IMR-90 (cell line): ENCODE measurements at regions not wholly inside any gene's neighbourhood (a gene's known extent, or its start where the extent isn't known, plus 50 kb on each side); places are given as distances from the start of the nearest gene placed in this dataset.

ENCODE experiments used
- ATAC-seq: fragments of 200-7000 bp; cut with Tn5 transposase; 2 replicates; pipeline ENCODE4 v1.9.1; 2020; ENCODE audit warnings: low read depth, mild to moderate bottlenecking, moderate library complexity
- BruUV-seq: library from RNA; stranded (reverse); fragments of 400-500 nt; replicated peaks from 2 replicates; lab custom pipeline; 2021; lab: Mats Ljungman, UMichigan
- CTCF ChIA-PET: fragments of 300-600 bp; formaldehyde crosslinking; extraction: SDS; loops from one replicate; lab custom pipeline; 2021; ENCODE audit warnings: antibody characterized with exemption; lab: Yijun Ruan, JAX
- POLR2A ChIA-PET: fragments of 300-600 bp; sonication (Branson Sonifier 250); formaldehyde crosslinking; loops from one replicate; lab custom pipeline; 2022; ENCODE audit warnings: antibody characterized with exemption; ENCODE audit not compliant: unreplicated experiment; lab: Charles Lee
- DNase-seq: peaks from one replicate; pipeline ENCODE4 v3.0.0; 2013
- H2AFZ ChIP-seq: replicated peaks from 2 replicates; pipeline ENCODE3; 2013; ENCODE audit warnings: low read length, mild to moderate bottlenecking; ENCODE audit not compliant: poor library complexity
- H2AK5ac ChIP-seq: 2 replicates; pipeline ENCODE4 v1.6.1; 2013; ENCODE audit warnings: low read depth, low read length, inconsistent platforms
- H2AK9ac ChIP-seq: replicated peaks from 2 replicates; pipeline ENCODE3; 2013; ENCODE audit warnings: mild to moderate bottlenecking, low read depth, low read length, moderate library complexity; ENCODE audit not compliant: poor library complexity
- H2BK120ac ChIP-seq: 2 replicates; pipeline ENCODE4 v1.6.1; 2013; ENCODE audit warnings: low read depth, low read length, inconsistent platforms
- H2BK15ac ChIP-seq: 3 replicates; pipeline ENCODE4 v1.6.1; 2013; ENCODE audit warnings: low read depth, low read length, inconsistent platforms
- H2BK20ac ChIP-seq: 2 replicates; pipeline ENCODE4 v1.6.1; 2013; ENCODE audit warnings: low read depth, mild to moderate bottlenecking, inconsistent platforms, low read length, moderate library complexity
- H2BK5ac ChIP-seq: 2 replicates; pipeline ENCODE4 v1.6.1; 2013; ENCODE audit warnings: mild to moderate bottlenecking, low read depth, low read length, inconsistent platforms; ENCODE audit not compliant: poor library complexity, severe bottlenecking
- H3K14ac ChIP-seq: replicated peaks from 2 replicates; pipeline ENCODE4 v1.6.1; 2013; ENCODE audit warnings: low read depth, low read length, inconsistent platforms
- H3K18ac ChIP-seq: 2 replicates; pipeline ENCODE4 v1.6.1; 2013; ENCODE audit warnings: low read depth, low read length, control low read depth
- H3K23ac ChIP-seq: 2 replicates; pipeline ENCODE4 v1.6.1; 2013; ENCODE audit warnings: low read depth, low read length, inconsistent platforms
- H3K27ac ChIP-seq: 2 replicates; pipeline ENCODE4 v1.5.1; 2013; ENCODE audit warnings: mild to moderate bottlenecking, control low read depth, low read length; ENCODE audit not compliant: insufficient read depth
- H3K27me3 ChIP-seq: 2 replicates; pipeline ENCODE4 v1.6.1; 2013; ENCODE audit warnings: low read length; ENCODE audit not compliant: control insufficient read depth, insufficient read depth
- H3K36me3 ChIP-seq: 2 replicates; pipeline ENCODE4 v1.6.1; 2013; ENCODE audit warnings: low read length, mixed read lengths; ENCODE audit not compliant: control insufficient read depth, insufficient read depth
- H3K4ac ChIP-seq: 2 replicates; pipeline ENCODE4 v1.6.1; 2013; ENCODE audit warnings: low read depth, low read length, inconsistent platforms
- H3K4me1 ChIP-seq: 2 replicates; pipeline ENCODE4 v1.6.1; 2013; ENCODE audit warnings: low read length, mixed read lengths; ENCODE audit not compliant: control insufficient read depth, insufficient read depth
- H3K4me2 ChIP-seq: 2 replicates; pipeline ENCODE4 v1.6.1; 2013; ENCODE audit warnings: low read depth, mild to moderate bottlenecking, control low read depth, low read length, moderate library complexity
- H3K4me3 ChIP-seq: 2 replicates; pipeline ENCODE4 v1.5.1; 2013; ENCODE audit warnings: low read depth, mild to moderate bottlenecking, control low read depth, low read length, moderate library complexity; ENCODE audit not compliant: insufficient read depth
- H3K56ac ChIP-seq: 2 replicates; pipeline ENCODE4 v1.6.1; 2013; ENCODE audit warnings: low read length, inconsistent platforms; ENCODE audit not compliant: insufficient read depth; ENCODE audit errors: extremely low read depth
- H3K79me1 ChIP-seq, 2 experiments: 2 replicates each; pipeline ENCODE4 v1.6.1; 2013; ENCODE audit warnings: low read length in 2 of 2, inconsistent platforms in 1 of 2, low read depth in 1 of 2
- H3K9ac ChIP-seq: 2 replicates; pipeline ENCODE4 v1.6.1; 2013; ENCODE audit warnings: low read depth, low read length, control low read depth
- H3K9me1 ChIP-seq: 2 replicates; pipeline ENCODE4 v1.6.1; 2013; ENCODE audit warnings: low read length, inconsistent platforms; ENCODE audit not compliant: insufficient read depth
- H3K9me3 ChIP-seq: 2 replicates; pipeline ENCODE4 v1.6.1; 2013; ENCODE audit warnings: low read length; ENCODE audit not compliant: control insufficient read depth, insufficient read depth
- H4K20me1 ChIP-seq: 2 replicates; pipeline ENCODE4 v1.6.1; 2013; ENCODE audit warnings: low read length, inconsistent platforms; ENCODE audit not compliant: insufficient read depth
- H4K5ac ChIP-seq: 2 replicates; pipeline ENCODE4 v1.6.1; 2013; ENCODE audit warnings: mild to moderate bottlenecking, low read depth, low read length, control low read depth
- H4K8ac ChIP-seq, 2 experiments: 2 replicates each; pipeline ENCODE4 v1.6.1; 2013; ENCODE audit warnings: low read depth in 2 of 2, low read length in 2 of 2, control low read depth in 1 of 2, inconsistent platforms in 1 of 2
- H4K91ac ChIP-seq: 2 replicates; pipeline ENCODE4 v1.6.1; 2013; ENCODE audit warnings: low read depth, low read length, inconsistent platforms; ENCODE audit not compliant: insufficient read depth
- BHLHE40 ChIP-seq: fragments of 150-350 bp; IDR thresholded peaks from 2 replicates; pipeline ENCODE4 v1.6.1; 2016; ENCODE audit warnings: mild to moderate bottlenecking, low read depth, low read length
- CEBPB ChIP-seq: IDR thresholded peaks from 2 replicates; pipeline ENCODE4 v1.6.1; 2012; ENCODE audit warnings: low read depth, low read length, improper control_type of control experiment
- CHD1 ChIP-seq: IDR thresholded peaks from 2 replicates; pipeline ENCODE4 v1.6.1; 2012; ENCODE audit warnings: low read depth, low read length, improper control_type of control experiment
- CTCF ChIP-seq: conservative IDR thresholded peaks from 2 replicates; pipeline ENCODE4 v1.5.1; 2012; ENCODE audit warnings: mild to moderate bottlenecking, low read depth, low read length, improper control_type of control experiment
- FOS ChIP-seq: fragments of 150-350 bp; IDR thresholded peaks from 2 replicates; pipeline ENCODE4 v1.6.1; 2016; ENCODE audit warnings: low read depth, low read length
- MAFK ChIP-seq: IDR thresholded peaks from 2 replicates; pipeline ENCODE4 v1.6.1; 2012; ENCODE audit warnings: low read depth, low read length, improper control_type of control experiment
- MAZ ChIP-seq: IDR thresholded peaks from 2 replicates; pipeline ENCODE4 v1.6.1; 2012; ENCODE audit warnings: low read depth, mild to moderate bottlenecking, low read length, improper control_type of control experiment, moderate library complexity, borderline replicate concordance
- MXI1 ChIP-seq: IDR thresholded peaks from 2 replicates; pipeline ENCODE4 v1.6.1; 2012; ENCODE audit warnings: low read depth, mild to moderate bottlenecking, low read length, moderate library complexity, borderline replicate concordance
- NFE2L2 ChIP-seq: fragments of 150-350 bp; IDR thresholded peaks from 2 replicates; pipeline ENCODE4 v1.6.1; 2016; ENCODE audit warnings: low read depth, mild to moderate bottlenecking, low read length
- POLR2A ChIP-seq: IDR thresholded peaks from 2 replicates; pipeline ENCODE4 v1.6.1; 2012; ENCODE audit warnings: mild to moderate bottlenecking, low read depth, low read length
- RAD21 ChIP-seq: IDR thresholded peaks from 2 replicates; pipeline ENCODE4 v1.6.1; 2012; ENCODE audit warnings: low read length, improper control_type of control experiment
- RCOR1 ChIP-seq: IDR thresholded peaks from 2 replicates; pipeline ENCODE4 v1.6.1; 2012; ENCODE audit warnings: mild to moderate bottlenecking, low read length, improper control_type of control experiment; ENCODE audit not compliant: insufficient replicate concordance
- RFX5 ChIP-seq: IDR thresholded peaks from 2 replicates; pipeline ENCODE4 v1.8.0; 2012; ENCODE audit warnings: low read depth, mild to moderate bottlenecking, low read length, moderate library complexity
- WGBS, 2 experiments: methylation state at CpG; one replicate each; pipeline versions ENCODE4 v1.1.5 to v1.1.7; 2013; ENCODE audit warnings: missing lambda C conversion rate in 2 of 2; ENCODE audit not compliant: insufficient read length in 1 of 2; ENCODE audit errors: extremely low coverage in 2 of 2; 5-methylcytosine and 5-hydroxymethylcytosine counted together
- dilution Hi-C: fragments of 300-500 bp; cut with HindIII; formaldehyde crosslinking; loops from one replicate; pipeline ENCODE4 v1.14.3; 2018; ENCODE audit warnings: low sequenced_read_pairs; ENCODE audit not compliant: unreplicated experiment
- in situ Hi-C: fragments of 300-500 bp; cut with MboI; formaldehyde crosslinking; loops from 3 replicates; pipeline ENCODE4 v1.14.3; 2019; ENCODE audit warnings: low sequenced_read_pairs, inconsistent platforms, mixed read lengths
- intact Hi-C: fragments of 100-400 bp; cut with micrococcal nuclease; formaldehyde crosslinking; loops from 2 replicates; pipeline ENCODE4 v1.10.0; 2022
- TF ChIP-seq, protein P1 (sequence below): fragments of 150-350 bp; IDR thresholded peaks from 2 replicates; pipeline ENCODE4 v1.6.1; 2017; ENCODE audit warnings: mild to moderate bottlenecking, antibody characterized with exemption, low read length, low read depth

GRCh38 chr14:81723956-81724355 is 190.3 kb upstream of the SEL1L start:
- DNase-seq = no peak
- POLR2A ChIA-PET = no interaction called here
- Histone ChIP-seq H2AK9ac (no peak overlapping the region), H3K4ac (no peak overlapping the region), H3K4me3 (no peak overlapping the region), H3K36me3 (no peaks in the 10 kb centered on the region), H3K4me2 (no peak overlapping the region), H4K20me1 (no peaks in the 10 kb centered on the region), H2BK5ac (no peak overlapping the region), H2AK5ac (no peak overlapping the region), H3K9ac (no peak overlapping the region), H3K4me1 (no peaks in the 10 kb centered on the region), H3K18ac (no peak overlapping the region), H4K91ac (no peak overlapping the region), H3K79me1 (no peaks in the 10 kb centered on the region), H2AFZ (no peak overlapping the region), H3K23ac (no peak overlapping the region), H3K14ac (no peak overlapping the region), H4K8ac (no peak overlapping the region), H3K9me1 (no peaks in the 10 kb centered on the region), H2BK15ac (no peak overlapping the region), H3K9me3 (peaks cover 9% of the 10 kb centered on the region), H2BK120ac (no peak overlapping the region), H3K27me3 (no peaks in the 10 kb centered on the region), H4K5ac (no peak overlapping the region), H2BK20ac (no peak overlapping the region), H3K56ac (no peak overlapping the region), H3K27ac (no peak overlapping the region)
- BruUV-seq = no TSS peak
- no peak for ATAC-seq
- in situ Hi-C loops (no loop called here), dilution Hi-C loops (no loop called here), intact Hi-C loops (no loop called here)
- no CpG with 5 or more reads among the region's 2 CpGs for WGBS, 2 experiments
- no peak for TF ChIP-seq BHLHE40
- no peak for TF ChIP-seq POLR2A
- TF ChIP-seq MAZ = no peak
- TF ChIP-seq CTCF = no peak
- TF ChIP-seq, protein P1, sequence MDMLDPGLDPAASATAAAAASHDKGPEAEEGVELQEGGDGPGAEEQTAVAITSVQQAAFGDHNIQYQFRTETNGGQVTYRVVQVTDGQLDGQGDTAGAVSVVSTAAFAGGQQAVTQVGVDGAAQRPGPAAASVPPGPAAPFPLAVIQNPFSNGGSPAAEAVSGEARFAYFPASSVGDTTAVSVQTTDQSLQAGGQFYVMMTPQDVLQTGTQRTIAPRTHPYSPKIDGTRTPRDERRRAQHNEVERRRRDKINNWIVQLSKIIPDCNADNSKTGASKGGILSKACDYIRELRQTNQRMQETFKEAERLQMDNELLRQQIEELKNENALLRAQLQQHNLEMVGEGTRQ = no peak
- TF ChIP-seq RFX5 = no peak
- no peak for TF ChIP-seq NFE2L2
- TF ChIP-seq CEBPB = no peak
- TF ChIP-seq FOS = no peak
- no peak for TF ChIP-seq MAFK
- no peak for TF ChIP-seq MXI1
- TF ChIP-seq RAD21 = no peak
- no peak for TF ChIP-seq CHD1
- TF ChIP-seq RCOR1 = no peak
- CTCF ChIA-PET = no interaction called here
